ENCODE measurements at regions not wholly inside any gene's neighbourhood (a gene's known extent, or its start where the extent isn't known, plus 50 kb on each side); places are given as distances from the start of the nearest gene placed in this dataset.
"Not testable (repeated sequence)": the region's sequence is repeated elsewhere in the genome, so short reads cannot be mapped to it uniquely, and the experiment has no call there.

DNA sequence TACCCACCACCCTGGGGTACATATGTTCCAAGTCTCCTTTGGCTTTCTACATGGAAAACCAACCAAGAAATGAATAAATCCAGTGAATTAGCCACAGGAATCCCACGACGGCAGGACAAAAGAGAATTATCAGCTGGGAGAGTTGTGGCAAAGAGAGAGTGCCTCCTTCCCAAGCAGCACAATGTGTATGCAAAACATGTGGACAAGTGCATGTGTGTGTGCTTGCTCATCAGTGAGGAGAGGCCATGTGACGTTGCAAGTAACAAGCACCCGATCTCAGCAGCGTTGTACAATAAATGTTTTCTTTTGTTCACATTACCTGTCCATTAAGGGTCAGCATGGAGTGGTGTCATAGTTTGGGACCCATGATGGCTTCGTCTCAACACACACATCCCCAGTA lies 50.0 kb upstream of the EMX2 start:
- no peak for DNase-seq
- Mint-ChIP-seq H3K27ac (no peak overlapping the region), H3K27me3 (peaks cover 31% of the 10 kb centered on the region), H3K36me3 (ENCODE audit: low read depth) (no peaks in the 10 kb centered on the region), H3K4me1 (no peaks in the 10 kb centered on the region), H3K9me3 (no peaks in the 10 kb centered on the region), H3K4me3 (no peak overlapping the region)
- CTCF ChIA-PET = interaction anchor here (0.5 kb wide), 1 partner anchor 353 kb away, joined by 3 read pairs; no protein-coding TSS in a partner anchor
- POLR2A ChIA-PET = no interaction called here

DNA sequence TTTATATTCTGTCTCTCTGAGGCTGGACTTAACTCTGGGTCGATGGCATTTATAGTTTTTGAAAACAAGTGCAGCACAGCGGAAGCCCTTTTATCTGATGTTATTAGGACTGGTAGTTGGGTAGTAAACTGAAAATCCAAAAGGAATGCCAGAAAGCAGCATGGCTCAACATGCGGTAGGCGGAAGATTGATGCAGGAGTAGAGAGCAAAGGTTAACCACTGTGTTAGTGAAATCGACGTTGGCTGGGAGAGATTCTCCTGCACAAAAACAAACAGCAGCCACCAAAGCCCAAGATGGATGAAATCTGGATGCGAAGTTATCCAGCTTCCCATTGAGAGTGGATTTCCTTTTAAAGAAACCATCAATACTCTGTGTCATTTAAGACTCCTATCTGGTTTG lies 54.5 kb upstream of the EMX2 start:
- H3K4me1 Mint-ChIP-seq = no peaks in the 10 kb centered on the region
- no peak for DNase-seq
- no peak overlapping the region for H3K4me3 Mint-ChIP-seq
- POLR2A ChIA-PET = no interaction called here
- CTCF ChIA-PET = no interaction called here
- H3K27ac Mint-ChIP-seq = no peak overlapping the region
- no peaks in the 10 kb centered on the region for H3K9me3 Mint-ChIP-seq
- no peaks in the 10 kb centered on the region for H3K36me3 Mint-ChIP-seq (ENCODE audit: low read depth)
- peaks cover 11% of the 10 kb centered on the region for H3K27me3 Mint-ChIP-seq

DNA sequence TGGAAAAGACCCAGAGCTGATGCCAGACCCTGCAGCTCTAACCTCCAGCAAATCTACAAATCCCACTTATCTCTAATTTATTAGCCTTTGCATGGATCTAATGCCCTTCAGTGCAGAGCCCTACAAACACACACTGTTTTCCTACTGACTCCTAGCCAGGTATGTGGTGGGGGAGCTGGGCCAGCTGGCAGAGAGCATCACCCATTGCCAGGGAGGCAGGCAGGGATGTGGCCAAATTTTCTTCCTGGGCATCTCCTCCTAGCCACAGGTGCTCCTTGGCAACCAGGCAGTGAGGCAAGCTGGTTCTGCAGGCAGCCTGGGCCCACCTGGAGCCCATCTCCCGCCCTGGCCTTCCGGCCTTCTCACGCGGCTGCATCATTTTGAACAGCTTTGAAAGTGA lies 55.9 kb upstream of the EMX2 start:
- H3K4me1 Mint-ChIP-seq = no peaks in the 10 kb centered on the region
- no peaks in the 10 kb centered on the region for H3K9me3 Mint-ChIP-seq
- H3K4me3 Mint-ChIP-seq = no peak overlapping the region
- DNase-seq = no peak
- CTCF ChIA-PET = interaction anchor here (1.3 kb wide), 1 partner anchor 10 kb away, joined by 3 read pairs; no protein-coding TSS in a partner anchor
- peaks cover 5% of the 10 kb centered on the region for H3K27me3 Mint-ChIP-seq
- H3K36me3 Mint-ChIP-seq (ENCODE audit: low read depth) = no peaks in the 10 kb centered on the region
- POLR2A ChIA-PET = no interaction called here
- H3K27ac Mint-ChIP-seq = no peak overlapping the region

DNA sequence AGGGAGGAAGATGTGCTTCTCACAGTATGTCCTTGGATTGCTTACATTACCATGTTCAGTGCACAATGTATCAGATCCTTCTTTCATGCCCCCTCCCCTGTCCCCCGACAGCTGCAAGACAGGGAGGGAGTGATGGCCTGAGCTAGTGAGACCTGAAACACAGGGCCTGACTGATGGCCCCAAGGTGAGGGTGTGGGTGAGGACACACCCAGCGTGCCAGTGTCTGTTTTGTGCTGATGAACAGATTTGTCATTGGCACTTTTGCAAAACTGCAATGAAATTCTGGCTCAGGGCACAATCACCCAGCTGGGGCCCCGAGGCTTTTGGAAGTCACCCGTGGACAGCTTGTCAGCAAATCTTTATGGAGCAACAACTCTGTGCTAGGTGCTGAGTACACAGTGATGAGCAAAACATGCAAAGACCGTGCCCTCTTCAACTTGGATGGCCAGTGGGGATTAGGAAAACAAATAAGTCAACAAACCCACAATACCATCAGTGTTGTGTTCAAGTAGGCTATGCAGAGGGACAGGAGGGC lies 59.4 kb upstream of the EMX2 start:
- POLR2A ChIA-PET = no interaction called here
- CTCF ChIA-PET = no interaction called here

DNA sequence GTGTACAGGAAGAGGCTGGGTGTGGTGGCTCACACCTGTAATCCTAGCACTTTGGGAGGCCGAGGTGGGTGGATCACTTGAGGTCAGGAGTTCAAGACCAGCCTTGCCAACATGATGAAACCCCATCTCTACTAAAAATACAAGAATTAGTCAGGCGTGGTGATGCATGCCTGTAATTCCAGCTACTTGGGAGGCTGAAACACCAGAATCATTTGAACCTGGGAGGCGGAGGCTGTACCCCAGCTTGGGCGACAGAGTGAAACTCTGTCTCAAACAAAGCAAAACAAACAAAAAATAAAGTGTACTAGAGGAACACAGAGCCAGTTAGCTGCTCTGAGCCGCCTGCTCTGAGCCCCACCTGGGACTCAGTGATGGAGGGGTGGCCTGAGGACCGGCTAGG lies 61.5 kb upstream of the EMX2 start:
- H3K27ac Mint-ChIP-seq; CTCF ChIA-PET; POLR2A ChIA-PET; H3K4me3 Mint-ChIP-seq; H3K4me1 Mint-ChIP-seq; H3K9me3 Mint-ChIP-seq; DNase-seq; H3K36me3 Mint-ChIP-seq (ENCODE audit: low read depth); H3K27me3 Mint-ChIP-seq: not testable (repeated sequence)

More for the DNA sequence above, 59.4 kb upstream of the EMX2 start:
- H3K27ac Mint-ChIP-seq = no peak overlapping the region
- H3K4me3 Mint-ChIP-seq = no peak overlapping the region
- no peaks in the 10 kb centered on the region for H3K36me3 Mint-ChIP-seq (ENCODE audit: low read depth)
- peaks cover 2% of the 10 kb centered on the region for H3K27me3 Mint-ChIP-seq
- no peaks in the 10 kb centered on the region for H3K9me3 Mint-ChIP-seq
- DNase-seq = no peak
- no peaks in the 10 kb centered on the region for H3K4me1 Mint-ChIP-seq

DNA sequence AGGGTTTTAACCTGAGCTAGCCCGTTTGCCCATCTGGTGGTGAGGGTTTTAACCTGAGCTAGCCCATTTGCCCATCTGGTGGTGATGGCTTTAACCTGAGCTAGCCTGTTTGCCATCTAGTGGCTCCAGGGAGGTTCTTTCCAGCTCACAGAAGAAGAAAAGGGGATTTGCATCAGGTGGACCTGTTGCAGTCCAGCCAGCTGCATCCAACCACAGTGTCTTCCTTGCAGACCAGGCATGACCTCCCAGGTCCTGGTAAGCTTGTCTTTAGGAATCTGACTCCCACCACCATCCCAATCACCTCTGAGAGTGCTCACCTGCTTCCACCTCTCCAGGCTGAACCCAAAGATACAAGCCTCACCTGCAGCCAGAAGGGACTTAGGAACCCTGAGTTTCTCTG lies 62.4 kb upstream of the EMX2 start:
- Mint-ChIP-seq H3K9me3 (no peaks in the 10 kb centered on the region), H3K27ac (no peak overlapping the region), H3K27me3 (peaks cover 2% of the 10 kb centered on the region), H3K4me1 (no peaks in the 10 kb centered on the region), H3K4me3 (no peak overlapping the region), H3K36me3 (ENCODE audit: low read depth) (no peaks in the 10 kb centered on the region)
- no peak for DNase-seq
- ChIA-PET CTCF (no interaction called here), POLR2A (no interaction called here)

DNA sequence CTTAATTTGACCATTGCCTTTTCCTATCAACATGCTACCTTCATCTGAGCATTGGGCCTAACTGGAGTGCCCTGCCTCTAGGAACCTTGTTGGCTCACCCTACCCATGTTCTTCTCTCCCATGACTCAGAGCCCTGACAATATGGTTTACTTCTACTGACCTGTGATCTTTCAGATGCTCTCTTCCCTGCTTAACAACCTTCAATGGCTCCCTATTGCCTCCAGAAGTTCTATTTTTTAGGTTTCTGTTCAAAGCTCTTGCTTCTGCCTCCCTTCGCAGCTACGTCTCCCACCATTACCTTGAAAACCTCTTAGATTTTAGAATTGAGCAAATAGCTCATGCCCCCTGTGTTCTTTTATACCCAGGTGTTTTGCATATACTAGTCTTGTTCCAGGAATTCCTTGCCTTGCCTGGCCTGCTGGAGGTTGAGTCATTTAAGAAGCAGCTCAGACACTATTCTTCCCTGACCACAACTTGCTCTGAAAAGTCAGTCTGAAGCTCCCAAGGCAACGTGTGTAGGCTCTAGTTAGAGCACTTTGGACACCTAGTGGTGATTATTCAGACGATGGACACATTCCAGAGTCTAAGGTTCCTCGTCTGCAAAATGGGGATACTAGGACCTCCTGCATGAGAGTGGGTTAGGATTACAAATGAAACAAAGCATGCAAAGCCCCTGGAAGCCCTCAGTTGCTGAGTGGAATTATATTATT lies 64.4 kb upstream of the EMX2 start:
- Mint-ChIP-seq H3K4me3 (no peak overlapping the region), H3K9me3 (no peaks in the 10 kb centered on the region), H3K4me1 (no peaks in the 10 kb centered on the region), H3K27ac (no peak overlapping the region), H3K36me3 (ENCODE audit: low read depth) (no peaks in the 10 kb centered on the region), H3K27me3 (peaks cover 2% of the 10 kb centered on the region)
- ChIA-PET CTCF (interaction anchor here (1.2 to 1.7 kb wide), 2 partner anchors 35 to 261 kb away, joined by 3 to 8 read pairs; no protein-coding TSS in a partner anchor), POLR2A (no interaction called here)
- no peak for DNase-seq

DNA sequence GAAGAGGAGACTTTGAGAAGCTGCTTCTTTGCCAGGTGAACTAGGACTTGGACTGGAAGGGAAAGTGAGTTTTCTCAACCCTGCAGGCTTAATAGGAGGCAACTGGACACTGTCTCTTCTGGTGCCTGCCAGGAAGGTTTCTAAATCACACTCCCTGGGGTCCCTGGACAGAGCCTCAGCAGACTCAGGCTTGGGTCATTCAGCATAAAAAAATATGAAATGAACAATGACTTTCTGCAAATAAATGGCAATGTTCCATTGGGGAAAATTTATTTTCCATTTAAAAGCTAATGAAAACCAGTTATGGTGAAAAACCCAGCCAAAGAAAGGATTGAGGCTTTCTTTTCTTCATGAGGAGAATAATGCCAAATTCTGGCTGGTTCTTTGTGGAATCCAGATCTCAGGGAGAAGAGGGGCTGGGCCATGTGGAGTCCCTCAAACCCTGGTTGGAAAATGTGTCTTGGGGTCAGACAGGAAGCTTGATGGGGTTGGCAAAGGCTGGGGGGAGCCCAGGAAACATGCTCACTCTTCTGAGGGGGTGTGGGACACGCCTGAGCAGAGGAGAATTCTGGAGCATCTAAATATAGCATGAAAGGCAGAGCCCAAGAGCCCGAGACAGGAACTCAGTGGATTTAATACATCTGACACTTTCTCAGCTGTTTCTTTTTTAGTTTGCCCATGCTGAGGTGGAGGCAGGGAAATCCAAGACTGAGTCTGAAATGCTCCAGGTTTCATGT lies 65.2 kb upstream of the EMX2 start:
- Mint-ChIP-seq H3K4me3 (no peak overlapping the region), H3K27me3 (no peaks in the 10 kb centered on the region), H3K4me1 (no peaks in the 10 kb centered on the region), H3K9me3 (no peaks in the 10 kb centered on the region), H3K27ac (no peak overlapping the region), H3K36me3 (ENCODE audit: low read depth) (no peaks in the 10 kb centered on the region)
- POLR2A ChIA-PET = no interaction called here
- CTCF ChIA-PET = interaction anchor here (1.2 to 1.7 kb wide), 2 partner anchors 34 to 261 kb away, joined by 3 to 8 read pairs; no protein-coding TSS in a partner anchor
- no peak for DNase-seq

DNA sequence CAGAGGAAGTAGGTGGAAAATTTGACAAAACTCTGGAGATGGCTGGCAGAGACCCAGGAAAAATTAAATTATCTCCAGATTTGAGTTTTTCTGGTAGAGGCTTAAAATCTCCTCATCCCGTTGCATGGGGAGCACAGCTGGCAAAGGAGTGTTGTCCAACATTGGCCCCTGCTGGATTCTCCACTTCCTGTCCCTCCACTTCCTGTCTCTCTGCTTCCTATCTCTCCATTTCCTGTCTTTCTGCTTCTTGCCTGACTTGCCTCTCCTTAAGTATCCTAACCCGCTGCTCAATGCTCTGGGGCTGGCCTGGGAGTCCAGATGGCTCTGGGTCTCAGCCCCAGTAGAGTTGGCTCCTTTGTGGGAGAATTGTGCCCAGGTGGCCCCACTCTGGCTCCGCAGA lies 65.8 kb upstream of the EMX2 start:
- H3K36me3 Mint-ChIP-seq (ENCODE audit: low read depth) = no peaks in the 10 kb centered on the region
- H3K9me3 Mint-ChIP-seq = no peaks in the 10 kb centered on the region
- H3K4me3 Mint-ChIP-seq = no peak overlapping the region
- ChIA-PET CTCF (no interaction called here), POLR2A (no interaction called here)
- H3K27me3 Mint-ChIP-seq = no peaks in the 10 kb centered on the region
- no peak overlapping the region for H3K27ac Mint-ChIP-seq
- H3K4me1 Mint-ChIP-seq = no peaks in the 10 kb centered on the region
- no peak for DNase-seq

DNA sequence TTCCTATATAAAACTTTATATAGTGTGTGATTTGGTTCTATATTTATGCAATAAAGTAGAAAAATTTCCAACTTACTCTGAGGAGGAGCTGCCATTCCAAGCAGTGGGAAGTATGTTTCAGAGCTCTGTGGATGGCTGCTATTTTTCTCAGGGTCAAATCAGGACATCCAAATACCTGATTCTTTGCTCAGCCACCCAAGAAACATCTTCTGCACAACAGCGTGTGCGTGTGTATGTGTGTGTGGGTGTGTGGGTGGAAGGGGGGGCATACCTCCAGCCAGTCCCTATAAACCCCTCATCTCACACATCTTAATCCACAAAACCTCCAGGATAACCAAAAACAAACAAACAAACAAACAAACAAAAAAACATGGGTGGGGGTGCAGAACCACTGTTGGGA lies 66.3 kb upstream of the EMX2 start:
- H3K27ac Mint-ChIP-seq = no peak overlapping the region
- POLR2A ChIA-PET = no interaction called here
- no peaks in the 10 kb centered on the region for H3K27me3 Mint-ChIP-seq
- no peak for DNase-seq
- H3K36me3 Mint-ChIP-seq (ENCODE audit: low read depth) = no peaks in the 10 kb centered on the region
- H3K9me3 Mint-ChIP-seq = no peaks in the 10 kb centered on the region
- CTCF ChIA-PET = no interaction called here
- H3K4me1 Mint-ChIP-seq = no peaks in the 10 kb centered on the region
- H3K4me3 Mint-ChIP-seq = no peak overlapping the region

DNA sequence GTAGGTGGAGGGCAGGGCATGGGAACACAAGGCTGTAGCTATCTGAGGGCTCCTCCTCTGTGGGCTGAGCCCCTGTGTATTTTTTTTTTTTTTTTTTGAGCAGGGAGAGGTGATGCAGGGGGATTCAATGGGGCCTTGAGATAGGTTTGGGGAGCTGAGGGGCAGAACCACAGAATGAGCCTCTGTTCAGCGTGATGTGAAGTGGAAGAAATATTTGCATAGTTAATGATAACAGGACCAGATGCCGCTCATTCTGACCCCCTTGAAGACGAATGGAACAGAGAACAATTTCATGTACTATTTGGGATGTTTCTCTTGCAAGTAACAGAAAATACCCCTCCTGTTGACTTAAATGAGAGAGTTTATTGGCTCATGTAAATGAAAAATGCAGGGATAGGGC lies 69.7 kb upstream of the EMX2 start:
- CTCF ChIA-PET = no interaction called here

DNA sequence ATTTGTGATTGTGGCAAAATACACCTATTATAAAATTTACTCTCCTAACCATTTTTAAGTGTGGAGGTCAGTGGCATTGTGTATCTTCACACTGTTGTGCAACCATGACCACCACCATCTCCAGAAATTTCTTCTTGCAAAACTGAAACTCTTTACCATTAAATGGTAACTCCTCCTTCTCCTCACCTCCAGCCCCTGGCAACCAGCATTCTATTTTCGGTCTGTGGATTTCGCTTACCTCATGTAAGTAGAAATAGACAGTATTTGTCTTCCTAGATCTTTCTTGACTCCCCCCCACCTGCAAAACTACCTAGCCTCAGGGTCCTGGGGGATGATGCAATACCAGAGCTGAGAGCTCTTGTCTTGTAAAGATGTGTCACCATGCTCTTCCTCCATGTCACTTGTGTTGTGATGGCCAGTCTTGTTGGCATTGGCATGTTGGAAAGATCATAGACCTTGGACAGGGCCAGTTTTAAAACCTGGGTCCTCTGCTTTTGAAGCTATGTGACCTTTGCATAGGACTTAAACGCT lies 71.1 kb upstream of the EMX2 start:
- no peak for DNase-seq
- no peaks in the 10 kb centered on the region for H3K4me1 Mint-ChIP-seq
- no peak overlapping the region for H3K4me3 Mint-ChIP-seq
- H3K36me3 Mint-ChIP-seq (ENCODE audit: low read depth) = no peaks in the 10 kb centered on the region
- H3K27ac Mint-ChIP-seq = no peak overlapping the region
- no peaks in the 10 kb centered on the region for H3K9me3 Mint-ChIP-seq
- H3K27me3 Mint-ChIP-seq = no peaks in the 10 kb centered on the region
- POLR2A ChIA-PET = interaction anchor here (0.6 kb wide), 1 partner anchor 126 kb away, joined by 3 read pairs; no protein-coding TSS in a partner anchor
- CTCF ChIA-PET = no interaction called here

More for the DNA sequence above, 69.7 kb upstream of the EMX2 start:
- no peak for DNase-seq
- Mint-ChIP-seq H3K9me3 (no peaks in the 10 kb centered on the region), H3K27ac (no peak overlapping the region), H3K36me3 (ENCODE audit: low read depth) (no peaks in the 10 kb centered on the region), H3K4me1 (no peaks in the 10 kb centered on the region), H3K27me3 (no peaks in the 10 kb centered on the region), H3K4me3 (no peak overlapping the region)
- POLR2A ChIA-PET = no interaction called here

DNA sequence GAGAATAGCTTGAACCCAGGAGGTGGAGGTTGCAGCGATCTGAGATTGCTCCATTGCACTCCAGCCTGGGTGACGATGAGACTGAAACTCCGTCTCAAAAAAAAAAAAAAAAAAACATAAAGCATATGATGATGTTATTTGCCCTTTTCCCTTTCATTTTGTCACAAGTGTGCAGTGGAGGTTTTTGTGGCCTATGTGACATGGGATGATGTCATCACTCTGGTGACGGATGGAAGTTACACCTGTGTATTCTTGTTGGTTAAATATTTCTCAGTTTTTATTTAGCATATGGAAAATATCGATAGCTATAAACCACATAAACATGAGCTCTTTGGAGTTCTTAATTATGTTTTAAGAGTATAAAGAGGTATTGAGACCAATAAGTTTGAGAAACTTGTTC lies 71.8 kb upstream of the EMX2 start:
- H3K4me1 Mint-ChIP-seq = no peaks in the 10 kb centered on the region
- no peak overlapping the region for H3K27ac Mint-ChIP-seq
- H3K9me3 Mint-ChIP-seq = no peaks in the 10 kb centered on the region
- CTCF ChIA-PET = no interaction called here
- H3K36me3 Mint-ChIP-seq (ENCODE audit: low read depth) = no peaks in the 10 kb centered on the region
- no peak overlapping the region for H3K4me3 Mint-ChIP-seq
- H3K27me3 Mint-ChIP-seq = no peaks in the 10 kb centered on the region
- DNase-seq = no peak
- POLR2A ChIA-PET = interaction anchor here (0.6 kb wide), 1 partner anchor 125 kb away, joined by 3 read pairs; no protein-coding TSS in a partner anchor
